ENCODE measurements at regions not wholly inside any gene's neighbourhood (a gene's known extent, or its start where the extent isn't known, plus 50 kb on each side); places are given as distances from the start of the nearest gene placed in this dataset.
A peak's percentile ranks its signal among the peaks of the same experiment; 100 is the strongest.
"Not testable (repeated sequence)": the region's sequence is repeated elsewhere in the genome, so short reads cannot be mapped to it uniquely, and the experiment has no call there.

GRCh38 chr12:33022724-33023123 is 126.1 kb upstream of the PKP2 start:
- DNase-seq: not testable (repeated sequence)

DNA sequence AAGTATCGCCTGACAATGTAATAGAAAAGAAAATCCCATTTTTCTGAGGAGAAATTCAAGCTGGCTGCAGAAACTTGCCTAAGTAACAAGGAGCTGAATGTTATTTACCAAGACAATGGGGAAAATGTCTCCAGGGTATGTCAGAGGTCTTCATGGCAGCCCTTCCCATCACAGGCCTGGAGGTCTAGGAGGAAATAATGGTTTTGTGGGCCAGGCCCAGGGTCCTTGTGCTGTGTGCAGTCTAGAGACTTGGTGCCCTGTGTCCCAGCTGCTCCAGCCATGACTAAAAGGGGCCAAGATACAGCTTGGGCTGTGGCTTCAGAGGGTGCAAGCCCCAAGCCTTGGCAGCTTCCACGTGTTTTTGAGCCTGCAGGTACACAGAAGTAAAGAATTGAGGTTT is 120.5 kb upstream of the PKP2 start:
- DNase-seq: not testable (repeated sequence)

GRCh38 chr12:33012226-33012625 is 115.6 kb upstream of the PKP2 start:
- no peak for DNase-seq

GRCh38 chr12:33006106-33006505 is 109.5 kb upstream of the PKP2 start:
- no peak for DNase-seq

DNA sequence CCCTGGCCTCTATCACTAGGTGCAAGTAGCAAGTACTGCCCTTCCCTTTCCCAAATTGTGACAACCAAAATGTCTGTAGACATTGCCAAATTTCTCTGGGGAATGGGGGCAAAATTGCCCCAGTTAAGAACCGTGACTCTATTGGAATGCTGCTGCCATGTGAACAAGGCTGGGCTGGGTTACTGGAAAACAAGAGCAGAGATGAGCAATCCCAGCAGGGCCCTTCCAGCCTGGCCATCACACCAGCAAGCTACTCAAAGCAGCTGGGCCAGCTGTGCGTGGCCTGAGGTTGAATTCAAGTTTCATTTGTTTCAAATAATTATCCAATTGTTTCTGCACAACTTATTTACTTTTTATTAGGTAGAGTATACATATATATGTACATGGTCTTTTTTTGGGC is 103.4 kb upstream of the PKP2 start:
- DNase-seq: no peak

GRCh38 chr12:32997471-32997870 is 100.9 kb upstream of the PKP2 start:
- DNase-seq: peak; percentile 88

DNA sequence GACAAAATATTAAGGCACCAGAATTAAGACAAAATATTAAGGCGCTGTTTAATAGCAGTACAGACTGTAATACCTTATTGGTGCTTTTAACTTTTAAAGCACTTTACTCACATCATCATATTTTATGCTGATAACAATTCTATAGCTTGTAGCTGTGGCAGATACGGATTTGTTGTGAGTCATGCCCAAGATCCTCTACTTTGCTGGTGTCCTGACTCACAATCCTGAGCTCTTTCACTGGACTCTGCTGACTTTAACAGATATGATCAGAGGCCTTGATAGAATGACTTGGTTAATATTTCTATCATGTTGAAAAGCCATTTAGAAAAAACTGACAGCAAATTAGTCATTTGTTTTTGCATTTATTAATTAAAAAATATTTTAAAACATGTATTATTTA is 99.0 kb upstream of the PKP2 start:
- DNase-seq: no peak

GRCh38 chr12:32993404-32993803 is 96.8 kb upstream of the PKP2 start:
- no peak for DNase-seq

GRCh38 chr12:32989705-32990104 is 93.1 kb upstream of the PKP2 start:
- no peak for DNase-seq

DNA sequence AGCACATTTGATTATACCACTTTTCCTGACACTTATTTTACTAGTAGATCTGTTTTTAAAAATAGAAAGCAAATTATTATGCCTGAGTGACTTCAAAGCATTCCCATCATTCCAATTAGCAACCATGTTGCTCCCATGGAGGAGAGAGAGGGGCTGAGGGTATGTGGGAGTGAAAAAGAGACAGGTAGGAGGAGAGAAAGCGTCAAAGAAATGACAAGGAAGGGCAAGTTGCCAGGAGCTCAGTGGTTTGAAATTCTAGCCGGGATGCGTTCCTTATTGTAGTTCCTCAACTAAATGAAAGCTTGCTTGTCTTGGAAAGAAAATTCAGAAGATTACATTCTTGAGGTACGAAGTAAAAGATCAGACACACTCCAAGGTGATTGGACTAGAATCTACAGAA is 92.4 kb upstream of the PKP2 start:
- DNase-seq: no peak

DNA sequence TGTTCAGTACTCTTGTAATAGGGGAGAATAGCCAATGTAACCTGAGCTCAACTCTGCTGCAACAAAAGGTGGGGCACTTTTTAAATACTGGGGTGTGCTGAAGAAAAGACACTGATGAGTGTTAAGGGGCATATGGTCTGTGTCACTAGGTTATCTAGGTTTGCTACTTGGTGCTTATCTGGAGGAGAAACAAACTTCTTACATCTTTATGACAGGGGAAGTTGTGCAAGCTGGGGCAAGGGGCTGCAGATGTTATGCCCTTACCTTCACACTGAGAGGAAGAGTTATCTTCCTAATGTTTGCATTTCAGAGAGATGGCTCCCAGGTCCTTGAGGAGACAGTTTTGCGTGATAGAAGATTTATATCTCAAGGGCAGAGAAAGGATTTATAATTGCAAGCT is 90.9 kb upstream of the PKP2 start:
- no peak for DNase-seq

GRCh38 chr12:32983968-32984367 is 87.4 kb upstream of the PKP2 start:
- DNase-seq: peak; percentile 11

GRCh38 chr12:32983332-32983731 is 86.8 kb upstream of the PKP2 start:
- DNase-seq: no peak

- no peak for DNase-seq
Measured at GRCh38 chr12:32981139-32981538, 84.6 kb upstream of the PKP2 start.

GRCh38 chr12:32975122-32975521 is 78.5 kb upstream of the PKP2 start:
- no peak for DNase-seq

DNA sequence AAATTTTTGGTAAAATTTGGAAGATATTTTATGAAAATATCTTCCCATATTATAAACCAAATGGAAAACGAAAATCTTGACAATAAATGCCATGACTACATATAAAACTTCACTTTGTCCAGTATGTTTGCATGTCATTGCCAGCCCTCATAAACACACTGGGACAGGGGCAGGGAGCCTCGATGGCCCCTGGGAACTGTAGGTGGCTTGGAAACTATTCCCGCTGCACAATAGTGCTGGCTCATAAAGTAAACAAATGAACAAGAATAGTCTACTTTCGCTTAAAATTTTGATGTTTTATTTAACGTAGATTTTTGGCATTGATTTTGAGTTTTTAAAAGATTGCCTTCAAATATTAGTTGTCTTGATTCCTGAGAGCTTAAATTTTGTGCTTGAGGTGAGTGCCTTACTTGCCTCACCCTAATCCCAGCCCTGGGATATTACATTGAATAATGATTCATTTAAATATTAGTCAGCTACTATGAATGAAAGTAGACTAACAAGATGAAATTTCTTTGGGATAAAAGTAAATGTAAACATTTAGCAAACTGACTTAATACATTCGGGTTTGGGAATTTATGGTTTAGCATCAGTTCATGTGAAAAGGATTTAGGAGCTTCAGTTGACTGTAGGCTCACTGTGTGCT is 74.0 kb upstream of the PKP2 start:
- DNase-seq: no peak

DNA sequence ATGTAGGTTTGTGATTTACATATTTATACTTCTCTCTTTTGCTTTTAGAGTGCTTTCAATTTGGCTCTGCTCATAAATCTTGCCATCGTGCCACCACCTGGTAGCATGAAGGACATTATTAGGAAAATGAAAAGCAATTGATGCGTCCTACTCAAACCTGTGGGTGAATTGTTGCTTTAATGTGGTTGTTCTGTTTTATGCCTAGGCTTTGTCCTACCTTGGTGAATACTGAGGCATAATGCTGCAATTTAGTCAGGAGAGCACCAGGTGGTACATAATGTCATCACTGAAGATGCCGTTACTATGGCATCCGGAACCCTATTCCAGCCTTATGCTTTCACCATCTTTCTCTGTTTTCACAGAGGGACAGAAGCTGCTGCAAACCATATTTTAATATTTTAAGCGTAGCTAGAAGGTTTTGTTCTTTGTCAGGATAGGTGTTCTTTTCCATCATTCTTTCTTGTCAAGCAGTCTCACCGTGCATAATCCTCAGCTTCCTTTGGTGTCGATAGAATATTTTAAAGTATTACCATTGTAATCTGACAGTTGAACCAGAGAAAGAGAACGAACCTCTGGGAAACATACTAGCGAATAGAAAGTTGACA is 68.5 kb upstream of the PKP2 start:
- DNase-seq: no peak

GRCh38 chr12:32956418-32956817 is 59.8 kb upstream of the PKP2 start:
- not testable (repeated sequence) for DNase-seq

- DNase-seq: no peak
Measured at GRCh38 chr12:32952681-32953080, 56.1 kb upstream of the PKP2 start.

DNA sequence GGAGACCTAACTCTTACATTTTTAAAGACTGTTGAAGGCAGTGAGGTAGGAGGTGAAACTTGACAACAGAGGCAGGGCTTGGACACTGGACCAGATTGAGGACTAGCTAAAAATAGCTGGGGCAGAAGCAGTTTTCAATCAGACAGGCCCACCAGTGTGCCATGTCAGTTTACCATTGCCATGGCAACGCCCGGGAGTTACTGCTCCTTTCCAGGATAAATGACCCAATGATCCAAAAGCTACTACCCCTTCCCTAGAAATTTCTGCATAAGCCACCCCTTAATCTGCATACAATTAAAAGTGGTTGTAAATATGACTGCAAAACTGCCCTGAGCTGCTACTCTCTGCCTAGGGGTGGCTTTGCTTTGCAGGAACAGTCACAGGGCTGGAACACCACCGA is 53.2 kb upstream of the PKP2 start:
- DNase-seq: no peak

GRCh38 chr12:32947206-32948067 is 50.9 kb upstream of the PKP2 start:
- DNase-seq: peak; percentile 48

- no peak for DNase-seq
Measured at GRCh38 chr12:32946504-32947131, 50.0 kb upstream of the PKP2 start.
